GM23338 (cell line): ENCODE measurements at regions not wholly inside any gene's neighbourhood (a gene's known extent, or its start where the extent isn't known, plus 50 kb on each side); places are given as distances from the start of the nearest gene placed in this dataset.

ENCODE experiments used
- ATAC-seq: fragments of 200-7000 bp; cut with Tn5 transposase; 3 replicates; pipeline ENCODE4 v1.9.1; 2020
- DNase-seq: peaks from one replicate; pipeline ENCODE4 v3.0.0-alpha.2; 2015; ENCODE audit warnings: low spot score
- H2AFZ ChIP-seq: fragments of 200-600 bp; sonication (generic); 2 replicates; pipeline ENCODE4 v1.8.0; 2016; ENCODE audit warnings: antibody characterized with exemption, mild to moderate bottlenecking, moderate library complexity
- H3F3A ChIP-seq: fragments of 200-600 bp; sonication (generic); replicated peaks from 2 replicates; pipeline ENCODE4 v1.8.0; 2017; ENCODE audit warnings: antibody characterized with exemption, mixed run types, low read depth
- H3K27ac ChIP-seq: fragments of 200-600 bp; sonication (generic); 2 replicates; pipeline ENCODE4 v1.6.1; 2016; ENCODE audit warnings: low read depth
- H3K27me3 ChIP-seq: fragments of 200-600 bp; sonication (generic); 2 replicates; pipeline ENCODE4 v1.8.0; 2016; ENCODE audit warnings: mild to moderate bottlenecking, mixed run types, moderate library complexity; ENCODE audit not compliant: insufficient read depth
- H3K36me3 ChIP-seq: fragments of 200-600 bp; sonication (generic); 2 replicates; pipeline ENCODE4 v1.8.0; 2016; ENCODE audit warnings: mild to moderate bottlenecking; ENCODE audit not compliant: insufficient read depth
- H3K4me1 ChIP-seq: fragments of 200-600 bp; sonication (generic); 2 replicates; pipeline ENCODE4 v1.8.0; 2016; ENCODE audit warnings: mild to moderate bottlenecking, moderate library complexity; ENCODE audit not compliant: insufficient read depth
- H3K4me2 ChIP-seq: fragments of 200-600 bp; sonication (generic); 2 replicates; pipeline ENCODE4 v1.7.1; 2017; ENCODE audit warnings: mixed run types
- H3K4me3 ChIP-seq: fragments of 200-600 bp; sonication (generic); 2 replicates; pipeline ENCODE4 v1.6.1; 2016; ENCODE audit warnings: mixed run types
- H3K79me2 ChIP-seq: fragments of 200-600 bp; sonication (generic); replicated peaks from 2 replicates; pipeline ENCODE4 v1.8.0; 2017; ENCODE audit warnings: mild to moderate bottlenecking; ENCODE audit not compliant: insufficient read depth
- H3K9me2 ChIP-seq: fragments of 200-600 bp; sonication (generic); 2 replicates; pipeline ENCODE4 v1.8.0; 2017; ENCODE audit not compliant: insufficient read depth
- H4K20me1 ChIP-seq: fragments of 200-600 bp; sonication (generic); replicated peaks from 2 replicates; pipeline ENCODE4 v1.8.0; 2017; ENCODE audit warnings: mild to moderate bottlenecking; ENCODE audit not compliant: insufficient read depth
- H3K27ac Mint-ChIP-seq: 2 replicates; pipeline ENCODE4 v1.8.0; 2020; ENCODE audit warnings: inconsistent platforms, mild to moderate bottlenecking, moderate library complexity, mixed read lengths
- H3K27me3 Mint-ChIP-seq: 3 replicates; pipeline ENCODE4 v1.8.0; 2022; ENCODE audit warnings: low read depth, mild to moderate bottlenecking, moderate library complexity, mixed read lengths, inconsistent platforms; ENCODE audit not compliant: insufficient read depth, poor library complexity
- H3K36me3 Mint-ChIP-seq: 3 replicates; pipeline ENCODE4 v1.8.0; 2021; ENCODE audit warnings: low read depth, mild to moderate bottlenecking, inconsistent platforms, moderate library complexity, mixed read lengths
- H3K4me1 Mint-ChIP-seq: 3 replicates; pipeline ENCODE4 v1.8.0; 2020; ENCODE audit warnings: mild to moderate bottlenecking, inconsistent platforms, mixed read lengths
- H3K4me3 Mint-ChIP-seq: 3 replicates; pipeline ENCODE4 v1.8.0; 2021; ENCODE audit warnings: moderate library complexity, mild to moderate bottlenecking, inconsistent platforms, mixed read lengths
- H3K9me3 Mint-ChIP-seq: 3 replicates; pipeline ENCODE4 v1.8.0; 2020; ENCODE audit warnings: moderate library complexity, mild to moderate bottlenecking, inconsistent platforms, mixed read lengths
- CREB1 ChIP-seq: fragments of 250-450 bp; sonication (Bioruptor Pico); IDR thresholded peaks from 2 replicates; pipeline ENCODE4 v1.5.0; 2020; ENCODE audit warnings: low read depth, mild to moderate bottlenecking, moderate library complexity
- EZH2 ChIP-seq: fragments of 200-600 bp; sonication (generic); IDR thresholded peaks from one replicate; pipeline ENCODE4 v1.8.0; 2017; ENCODE audit warnings: antibody characterized with exemption, mild to moderate bottlenecking, low read depth; ENCODE audit not compliant: unreplicated experiment
- EZH2phosphoT487 ChIP-seq: fragments of 200-600 bp; sonication (generic); IDR thresholded peaks from one replicate; pipeline ENCODE4 v1.8.1; 2018; ENCODE audit warnings: antibody characterized with exemption; ENCODE audit not compliant: unreplicated experiment
- JUNB ChIP-seq: IDR thresholded peaks from one replicate; pipeline ENCODE4 v1.6.1; 2016; ENCODE audit warnings: antibody characterized with exemption; ENCODE audit not compliant: unreplicated experiment
- POLR2AphosphoS5 ChIP-seq: IDR thresholded peaks from 2 replicates; pipeline ENCODE4 v1.6.1; 2016; ENCODE audit warnings: antibody characterized with exemption, low read depth
- STAT1 ChIP-seq: IDR thresholded peaks from one replicate; pipeline ENCODE4 v1.6.1; 2016; ENCODE audit warnings: antibody characterized with exemption; ENCODE audit not compliant: unreplicated experiment
- ZNF114 ChIP-seq: fragments of 250-450 bp; sonication (Bioruptor Pico); IDR thresholded peaks from 2 replicates; pipeline ENCODE4 v1.5.0; 2020; ENCODE audit warnings: mild to moderate bottlenecking, moderate library complexity
- ZNF331 ChIP-seq: fragments of 250-450 bp; sonication (Bioruptor Pico); IDR thresholded peaks from 2 replicates; pipeline ENCODE4 v1.5.0; 2020; ENCODE audit warnings: low read depth, mild to moderate bottlenecking, moderate library complexity
- TF ChIP-seq, protein P1 (sequence below), 2 experiments: fragments of 200-600 bp in 1 of 2; sonication (generic) in 1 of 2; conservative IDR thresholded peaks; 2 replicates each; pipeline versions ENCODE4 v1.5.1 to v1.6.1; 2016 to 2017; ENCODE audit warnings: antibody characterized with exemption in 2 of 2, low read depth in 2 of 2, mild to moderate bottlenecking in 2 of 2, moderate library complexity in 1 of 2
- TF ChIP-seq, protein P2 (sequence below): IDR thresholded peaks from one replicate; pipeline ENCODE4 v1.6.1; 2018; ENCODE audit warnings: antibody characterized with exemption; ENCODE audit not compliant: unreplicated experiment
- TF ChIP-seq, protein P3 (sequence below): IDR thresholded peaks from 2 replicates; pipeline ENCODE4 v1.6.1; 2016; ENCODE audit warnings: antibody characterized with exemption

DNA sequence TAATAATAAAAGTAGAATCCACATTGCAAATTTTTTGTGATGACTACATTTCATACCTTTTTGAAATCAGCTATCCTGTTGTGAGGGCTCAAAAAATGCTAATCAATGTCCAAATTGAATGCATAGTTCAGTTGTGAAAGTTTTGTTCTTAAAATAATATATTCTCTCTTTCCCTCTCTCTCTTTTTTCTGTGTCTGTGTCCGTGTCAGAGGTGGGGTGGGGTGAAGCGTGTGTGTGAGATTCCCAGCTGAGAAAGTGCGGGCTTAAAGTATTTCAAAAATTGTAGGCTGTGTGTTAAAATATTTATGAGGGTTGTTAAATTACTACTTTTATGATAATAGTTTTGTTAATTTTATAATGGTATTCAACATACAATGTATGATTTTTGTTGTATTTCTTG is 388.0 kb upstream of the LRRTM4 start:
- DNase-seq (no peak), ATAC-seq (no peak)
- no peaks in the 10 kb centered on the region for H4K20me1 ChIP-seq
- no peaks in the 10 kb centered on the region for H3K79me2 ChIP-seq
- TF ChIP-seq, protein P1, sequence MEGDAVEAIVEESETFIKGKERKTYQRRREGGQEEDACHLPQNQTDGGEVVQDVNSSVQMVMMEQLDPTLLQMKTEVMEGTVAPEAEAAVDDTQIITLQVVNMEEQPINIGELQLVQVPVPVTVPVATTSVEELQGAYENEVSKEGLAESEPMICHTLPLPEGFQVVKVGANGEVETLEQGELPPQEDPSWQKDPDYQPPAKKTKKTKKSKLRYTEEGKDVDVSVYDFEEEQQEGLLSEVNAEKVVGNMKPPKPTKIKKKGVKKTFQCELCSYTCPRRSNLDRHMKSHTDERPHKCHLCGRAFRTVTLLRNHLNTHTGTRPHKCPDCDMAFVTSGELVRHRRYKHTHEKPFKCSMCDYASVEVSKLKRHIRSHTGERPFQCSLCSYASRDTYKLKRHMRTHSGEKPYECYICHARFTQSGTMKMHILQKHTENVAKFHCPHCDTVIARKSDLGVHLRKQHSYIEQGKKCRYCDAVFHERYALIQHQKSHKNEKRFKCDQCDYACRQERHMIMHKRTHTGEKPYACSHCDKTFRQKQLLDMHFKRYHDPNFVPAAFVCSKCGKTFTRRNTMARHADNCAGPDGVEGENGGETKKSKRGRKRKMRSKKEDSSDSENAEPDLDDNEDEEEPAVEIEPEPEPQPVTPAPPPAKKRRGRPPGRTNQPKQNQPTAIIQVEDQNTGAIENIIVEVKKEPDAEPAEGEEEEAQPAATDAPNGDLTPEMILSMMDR (conservative IDR thresholded peaks at IDR 0.05; ENCODE audit: low read depth in 2 of 2) = no peak
- TF ChIP-seq EZH2 (no peak), POLR2AphosphoS5 (no peak), JUNB (no peak), STAT1 (no peak), EZH2phosphoT487 (no peak), CREB1 (CRISPR knock-in tag) (no peak), ZNF114 (CRISPR knock-in tag) (no peak), ZNF331 (CRISPR knock-in tag) (no peak)
- TF ChIP-seq, protein P2, sequence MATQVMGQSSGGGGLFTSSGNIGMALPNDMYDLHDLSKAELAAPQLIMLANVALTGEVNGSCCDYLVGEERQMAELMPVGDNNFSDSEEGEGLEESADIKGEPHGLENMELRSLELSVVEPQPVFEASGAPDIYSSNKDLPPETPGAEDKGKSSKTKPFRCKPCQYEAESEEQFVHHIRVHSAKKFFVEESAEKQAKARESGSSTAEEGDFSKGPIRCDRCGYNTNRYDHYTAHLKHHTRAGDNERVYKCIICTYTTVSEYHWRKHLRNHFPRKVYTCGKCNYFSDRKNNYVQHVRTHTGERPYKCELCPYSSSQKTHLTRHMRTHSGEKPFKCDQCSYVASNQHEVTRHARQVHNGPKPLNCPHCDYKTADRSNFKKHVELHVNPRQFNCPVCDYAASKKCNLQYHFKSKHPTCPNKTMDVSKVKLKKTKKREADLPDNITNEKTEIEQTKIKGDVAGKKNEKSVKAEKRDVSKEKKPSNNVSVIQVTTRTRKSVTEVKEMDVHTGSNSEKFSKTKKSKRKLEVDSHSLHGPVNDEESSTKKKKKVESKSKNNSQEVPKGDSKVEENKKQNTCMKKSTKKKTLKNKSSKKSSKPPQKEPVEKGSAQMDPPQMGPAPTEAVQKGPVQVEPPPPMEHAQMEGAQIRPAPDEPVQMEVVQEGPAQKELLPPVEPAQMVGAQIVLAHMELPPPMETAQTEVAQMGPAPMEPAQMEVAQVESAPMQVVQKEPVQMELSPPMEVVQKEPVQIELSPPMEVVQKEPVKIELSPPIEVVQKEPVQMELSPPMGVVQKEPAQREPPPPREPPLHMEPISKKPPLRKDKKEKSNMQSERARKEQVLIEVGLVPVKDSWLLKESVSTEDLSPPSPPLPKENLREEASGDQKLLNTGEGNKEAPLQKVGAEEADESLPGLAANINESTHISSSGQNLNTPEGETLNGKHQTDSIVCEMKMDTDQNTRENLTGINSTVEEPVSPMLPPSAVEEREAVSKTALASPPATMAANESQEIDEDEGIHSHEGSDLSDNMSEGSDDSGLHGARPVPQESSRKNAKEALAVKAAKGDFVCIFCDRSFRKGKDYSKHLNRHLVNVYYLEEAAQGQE = no peak
- TF ChIP-seq, protein P3, sequence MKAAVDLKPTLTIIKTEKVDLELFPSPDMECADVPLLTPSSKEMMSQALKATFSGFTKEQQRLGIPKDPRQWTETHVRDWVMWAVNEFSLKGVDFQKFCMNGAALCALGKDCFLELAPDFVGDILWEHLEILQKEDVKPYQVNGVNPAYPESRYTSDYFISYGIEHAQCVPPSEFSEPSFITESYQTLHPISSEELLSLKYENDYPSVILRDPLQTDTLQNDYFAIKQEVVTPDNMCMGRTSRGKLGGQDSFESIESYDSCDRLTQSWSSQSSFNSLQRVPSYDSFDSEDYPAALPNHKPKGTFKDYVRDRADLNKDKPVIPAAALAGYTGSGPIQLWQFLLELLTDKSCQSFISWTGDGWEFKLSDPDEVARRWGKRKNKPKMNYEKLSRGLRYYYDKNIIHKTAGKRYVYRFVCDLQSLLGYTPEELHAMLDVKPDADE = no peak
- H3K9me2 ChIP-seq = 0 out of 2 replicates have a peak, but pooled peaks cover 3% of the 10 kb centered on the region
- H3K4me2 ChIP-seq = peak overlapping the region; percentile 18; the same call in 1 of the 2 replicates
- H3F3A ChIP-seq = no peaks in the 10 kb centered on the region
- no peaks in the 10 kb centered on the region for H3K27me3 ChIP-seq
- H3K36me3 ChIP-seq = no peaks in the 10 kb centered on the region
- no peaks in the 10 kb centered on the region for H3K27me3 Mint-ChIP-seq
- peaks cover 26% of the 10 kb centered on the region for H3K36me3 Mint-ChIP-seq
- H3K4me3 ChIP-seq = no peak overlapping the region
- peaks cover 5% of the 10 kb centered on the region; the same call in 2 of the 3 replicates for H3K4me1 Mint-ChIP-seq
- no peak overlapping the region for H3K4me3 Mint-ChIP-seq
- peaks cover 15% of the 10 kb centered on the region for H3K9me3 Mint-ChIP-seq
- no peak overlapping the region for H3K27ac Mint-ChIP-seq
- peaks cover 7% of the 10 kb centered on the region for H3K4me1 ChIP-seq
- H3K27ac ChIP-seq = no peak overlapping the region
- peak overlapping the region; percentile 64 for H2AFZ ChIP-seq
